ENCODE measurements at regions not wholly inside any gene's neighbourhood (a gene's known extent, or its start where the extent isn't known, plus 50 kb on each side); places are given as distances from the start of the nearest gene placed in this dataset.

DNA sequence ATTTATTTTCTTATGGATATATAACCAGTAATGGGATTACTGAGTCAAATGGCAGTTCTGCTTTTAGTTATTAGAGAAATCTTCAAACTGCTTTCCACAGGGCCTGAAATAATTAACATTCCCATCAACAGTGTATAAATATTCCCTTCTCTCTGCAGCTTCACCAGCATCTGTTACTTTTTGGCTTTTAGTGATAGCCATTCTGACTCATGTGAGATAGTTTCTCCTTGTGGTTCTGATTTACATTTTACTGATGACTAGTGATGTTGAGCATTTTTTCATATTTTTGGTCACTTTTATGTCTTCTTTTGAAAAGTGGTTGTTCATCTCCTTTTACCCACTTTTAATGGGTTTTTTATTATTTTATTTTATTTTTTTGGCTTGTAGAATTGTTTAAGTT lies 1290.3 kb upstream of the CDH9 start:
- TF ChIP-seq REST (IDR thresholded peaks at IDR 0.05; ENCODE audit: low read depth, low read length), result no peak
- TF ChIP-seq TEAD4 (IDR thresholded peaks at IDR 0.05; ENCODE audit: borderline replicate concordance, insufficient read depth), result no peak
- TF ChIP-seq CTCF (IDR thresholded peaks at IDR 0.05), result no peak
- TF ChIP-seq JUND (IDR thresholded peaks at IDR 0.05), result no peak
- no peak for TF ChIP-seq IRF3 (IDR thresholded peaks at IDR 0.05; ENCODE audit: low read depth, low read length)
- TF ChIP-seq GATA2 (CRISPR knock-in tag; IDR thresholded peaks at IDR 0.05), result no peak
- no peak for TF ChIP-seq MXI1 (IDR thresholded peaks at IDR 0.05; ENCODE audit: low read depth, low read length)
- TF ChIP-seq EP300 (IDR thresholded peaks at IDR 0.05; ENCODE audit: borderline replicate concordance in 1 of 2, low read depth in 1 of 2, low read length in 1 of 2), result no peak
- no peak for TF ChIP-seq ELF1 (IDR thresholded peaks at IDR 0.05)
- no peak for TF ChIP-seq RAD21 (IDR thresholded peaks at IDR 0.05; ENCODE audit: low read length)
- TF ChIP-seq EZH2phosphoT487 (IDR thresholded peaks at IDR 0.05; ENCODE audit: borderline replicate concordance, low read depth), result no peak
- no peak for TF ChIP-seq POLR2AphosphoS5 (IDR thresholded peaks at IDR 0.05; ENCODE audit: low read depth, low read length)

All from SK-N-SH (cell line).